ENCODE measurements at regions not wholly inside any gene's neighbourhood (a gene's known extent, or its start where the extent isn't known, plus 50 kb on each side); places are given as distances from the start of the nearest gene placed in this dataset.

- no peak for DNase-seq
These were observed 200.2 kb upstream of the ARHGAP20 start for GRCh38 chr11:110912437-110912836.

- no peak for DNase-seq
These were observed 198.1 kb upstream of the ARHGAP20 start for GRCh38 chr11:110910384-110910783.

GRCh38 chr11:110909336-110909735 lies 197.1 kb upstream of the ARHGAP20 start:
- no peak for DNase-seq

GRCh38 chr11:110908401-110909105 lies 196.3 kb upstream of the ARHGAP20 start:
- peak; percentile 33 for DNase-seq

- peak; percentile 53 for DNase-seq
These were observed 195.4 kb upstream of the ARHGAP20 start for GRCh38 chr11:110907629-110908028.

GRCh38 chr11:110903830-110904229 lies 191.6 kb upstream of the ARHGAP20 start:
- DNase-seq: no peak

- no peak for DNase-seq
These were observed 191.1 kb upstream of the ARHGAP20 start for GRCh38 chr11:110903378-110903777.

GRCh38 chr11:110901441-110901840 lies 189.2 kb upstream of the ARHGAP20 start:
- no peak for DNase-seq

- DNase-seq: no peak
These were observed 188.2 kb upstream of the ARHGAP20 start for GRCh38 chr11:110900426-110900825.

- no peak for DNase-seq
These were observed 184.8 kb upstream of the ARHGAP20 start for GRCh38 chr11:110897035-110897434.

- DNase-seq: no peak
These were observed 184.1 kb upstream of the ARHGAP20 start for GRCh38 chr11:110896358-110896757.

GRCh38 chr11:110894224-110894623 lies 182.0 kb upstream of the ARHGAP20 start:
- no peak for DNase-seq

- no peak for DNase-seq
These were observed 180.6 kb upstream of the ARHGAP20 start for GRCh38 chr11:110892741-110893285.

- no peak for DNase-seq
These were observed 179.2 kb upstream of the ARHGAP20 start for GRCh38 chr11:110891411-110891810.

- DNase-seq: no peak
These were observed 178.8 kb upstream of the ARHGAP20 start for GRCh38 chr11:110890995-110891394.

GRCh38 chr11:110886288-110886970 lies 174.2 kb upstream of the ARHGAP20 start:
- no peak for DNase-seq

GRCh38 chr11:110883256-110883655 lies 171.0 kb upstream of the ARHGAP20 start:
- DNase-seq: no peak

GRCh38 chr11:110878513-110878912 lies 166.3 kb upstream of the ARHGAP20 start:
- DNase-seq: no peak

GRCh38 chr11:110874437-110875030 lies 162.3 kb upstream of the ARHGAP20 start:
- DNase-seq: no peak

- no peak for DNase-seq
These were observed 161.7 kb upstream of the ARHGAP20 start for GRCh38 chr11:110873975-110874374.

GRCh38 chr11:110870816-110871522 lies 158.7 kb upstream of the ARHGAP20 start:
- DNase-seq: no peak

GRCh38 chr11:110867951-110868350 lies 155.7 kb upstream of the ARHGAP20 start:
- DNase-seq: no peak

GRCh38 chr11:110866081-110866480 lies 153.8 kb upstream of the ARHGAP20 start:
- no peak for DNase-seq

Data from DMS153 (cell line).